Erythroblast (primary cell): ENCODE measurements at regions not wholly inside any gene's neighbourhood (a gene's known extent, or its start where the extent isn't known, plus 50 kb on each side); places are given as distances from the start of the nearest gene placed in this dataset.

Experiments
- GATA1 ChIP-seq: IDR thresholded peaks from 2 replicates; pipeline ENCODE4 v1.6.1; 2011; ENCODE audit warnings: low read depth, mild to moderate bottlenecking, control low read depth, low read length, moderate library complexity
- POLR2A ChIP-seq: IDR thresholded peaks from 2 replicates; pipeline ENCODE4 v1.6.1; 2011; ENCODE audit warnings: mild to moderate bottlenecking, low read length

- TF ChIP-seq POLR2A, result peak; percentile 28
- TF ChIP-seq GATA1, result no peak
Observed at GRCh38 chr6:119479860-119480655, 130.5 kb upstream of the MAN1A1 start.
